PC-9 (cell line): ENCODE measurements at regions not wholly inside any gene's neighbourhood (a gene's known extent, or its start where the extent isn't known, plus 50 kb on each side); places are given as distances from the start of the nearest gene placed in this dataset.

Source experiments
- BruUV-seq: library from RNA; stranded (reverse); fragments of 400-500 nt; replicated peaks from 2 replicates; lab custom pipeline; 2021; lab: Mats Ljungman, UMichigan
- CTCF ChIA-PET: fragments of 300-600 bp; sonication (Branson Sonifier 250); formaldehyde crosslinking; loops from one replicate; lab custom pipeline; 2022; ENCODE audit warnings: antibody characterized with exemption; lab: Charles Lee
- POLR2A ChIA-PET: fragments of 300-600 bp; sonication (Branson Sonifier 250); formaldehyde crosslinking; loops from one replicate; lab custom pipeline; 2022; ENCODE audit warnings: antibody characterized with exemption; ENCODE audit not compliant: unreplicated experiment; lab: Charles Lee
- DNase-seq, 2 experiments: peaks; one replicate each; pipeline versions ENCODE4 v3.0.0 to v3.0.0-alpha.2; 2015 to 2022; ENCODE audit warnings: mixed read lengths in 1 of 2
- H2AFZ ChIP-seq: fragments of 200-600 bp; sonication (generic); 2 replicates; pipeline ENCODE4 v1.8.1; 2017; ENCODE audit warnings: antibody characterized with exemption
- H3F3A ChIP-seq: fragments of 200-600 bp; sonication (generic); 2 replicates; pipeline ENCODE4 v1.8.1; 2017; ENCODE audit warnings: antibody characterized with exemption, mild to moderate bottlenecking, low read depth; ENCODE audit not compliant: insufficient read depth
- H3K27ac ChIP-seq: fragments of 200-600 bp; sonication (generic); 2 replicates; pipeline ENCODE4 v1.6.1; 2016; ENCODE audit warnings: mixed run types
- H3K27me3 ChIP-seq: fragments of 200-600 bp; sonication (generic); 2 replicates; pipeline ENCODE4 v1.6.1; 2016; ENCODE audit warnings: low read depth, mixed run types; ENCODE audit not compliant: insufficient read depth
- H3K36me3 ChIP-seq: fragments of 200-600 bp; sonication (generic); 2 replicates; pipeline ENCODE4 v1.6.1; 2016; ENCODE audit warnings: low read depth, mixed run types
- H3K4me1 ChIP-seq: fragments of 200-600 bp; sonication (generic); replicated peaks from 2 replicates; pipeline ENCODE4 v1.6.1; 2016; ENCODE audit warnings: mixed run types; ENCODE audit not compliant: insufficient read depth
- H3K4me2 ChIP-seq: fragments of 200-600 bp; sonication (generic); 2 replicates; pipeline ENCODE4 v1.6.1; 2017; ENCODE audit warnings: mixed run types
- H3K4me3 ChIP-seq: fragments of 200-600 bp; sonication (generic); 2 replicates; pipeline ENCODE4 v1.6.1; 2016; ENCODE audit warnings: mixed run types
- H3K79me2 ChIP-seq: fragments of 200-600 bp; sonication (generic); 2 replicates; pipeline ENCODE4 v1.6.1; 2017; ENCODE audit warnings: low read depth, mixed run types
- H3K9me2 ChIP-seq: fragments of 200-600 bp; sonication (generic); 2 replicates; pipeline ENCODE4 v1.8.1; 2017; ENCODE audit warnings: mild to moderate bottlenecking; ENCODE audit not compliant: insufficient read depth
- H3K9me3 ChIP-seq: fragments of 200-600 bp; sonication (generic); 2 replicates; pipeline ENCODE4 v1.8.1; 2016; ENCODE audit warnings: low read depth; ENCODE audit not compliant: insufficient read depth
- H4K20me1 ChIP-seq: fragments of 200-600 bp; sonication (generic); 2 replicates; pipeline ENCODE4 v1.8.1; 2017; ENCODE audit not compliant: insufficient read depth
- EZH2 ChIP-seq: fragments of 200-600 bp; sonication (generic); IDR thresholded peaks from 2 replicates; pipeline ENCODE4 v1.8.0; 2017; ENCODE audit warnings: antibody characterized with exemption, low read depth
- intact Hi-C: fragments of 100-400 bp; cut with micrococcal nuclease; formaldehyde crosslinking; loops from one replicate; pipeline ENCODE4 v1.10.0; 2022; ENCODE audit not compliant: unreplicated experiment
- TF ChIP-seq, protein P1 (sequence below): fragments of 200-600 bp; sonication (generic); conservative IDR thresholded peaks from 2 replicates; pipeline ENCODE4 v1.6.1; 2017; ENCODE audit warnings: mixed run types, antibody characterized with exemption, mild to moderate bottlenecking, moderate library complexity

DNA sequence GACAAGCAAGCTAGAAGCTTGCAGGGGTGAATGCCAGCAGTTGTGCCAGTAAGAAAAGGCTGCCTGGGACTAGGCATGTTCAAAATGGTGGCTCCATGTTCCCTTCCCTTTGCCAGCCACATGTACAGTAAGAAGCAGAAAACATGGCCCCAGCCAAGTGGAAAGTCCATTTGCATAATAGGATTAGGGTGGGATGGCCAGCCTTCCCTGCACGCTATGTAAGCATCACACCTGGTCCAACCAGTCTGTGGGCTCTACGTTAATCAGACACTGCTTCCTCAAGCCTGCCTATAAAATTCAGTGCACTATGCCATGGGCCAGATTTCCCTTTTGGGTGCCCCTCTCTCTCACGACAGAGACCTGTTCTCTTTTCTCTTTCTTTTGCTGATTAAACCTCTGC lies 288.4 kb downstream of the GXYLT1 start:
- no TSS peak for BruUV-seq

DNA sequence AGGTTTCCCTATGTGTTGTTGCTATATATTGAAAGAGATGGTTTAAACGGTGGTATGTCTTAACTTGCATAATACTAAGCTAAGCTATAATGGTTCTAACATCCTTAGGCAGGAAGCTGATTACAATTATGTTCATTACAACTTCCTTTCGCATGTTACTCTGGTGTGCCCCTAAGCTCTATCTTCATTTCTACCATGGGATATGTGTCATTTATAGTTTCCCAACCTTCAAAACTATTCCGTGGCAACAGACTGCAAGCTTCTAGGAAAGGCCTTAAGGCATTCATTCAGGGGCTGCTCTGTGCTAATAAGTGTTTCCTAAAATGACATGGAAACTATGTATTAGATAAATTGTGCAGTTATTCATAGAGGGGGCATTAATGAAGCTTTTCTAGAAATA lies 294.6 kb downstream of the GXYLT1 start:
- Histone ChIP-seq H3K79me2 (no peaks in the 10 kb centered on the region), H3K27me3 (no peaks in the 10 kb centered on the region), H3K4me3 (no peak overlapping the region), H3K27ac (no peak overlapping the region), H3K9me3 (no peaks in the 10 kb centered on the region), H3K9me2 (no peaks in the 10 kb centered on the region), H3K36me3 (no peaks in the 10 kb centered on the region), H3F3A (no peaks in the 10 kb centered on the region), H4K20me1 (no peaks in the 10 kb centered on the region), H3K4me1 (no peaks in the 10 kb centered on the region), H3K4me2 (no peak overlapping the region), H2AFZ (no peak overlapping the region)
- TF ChIP-seq EZH2 = no peak
- TF ChIP-seq, protein P1, sequence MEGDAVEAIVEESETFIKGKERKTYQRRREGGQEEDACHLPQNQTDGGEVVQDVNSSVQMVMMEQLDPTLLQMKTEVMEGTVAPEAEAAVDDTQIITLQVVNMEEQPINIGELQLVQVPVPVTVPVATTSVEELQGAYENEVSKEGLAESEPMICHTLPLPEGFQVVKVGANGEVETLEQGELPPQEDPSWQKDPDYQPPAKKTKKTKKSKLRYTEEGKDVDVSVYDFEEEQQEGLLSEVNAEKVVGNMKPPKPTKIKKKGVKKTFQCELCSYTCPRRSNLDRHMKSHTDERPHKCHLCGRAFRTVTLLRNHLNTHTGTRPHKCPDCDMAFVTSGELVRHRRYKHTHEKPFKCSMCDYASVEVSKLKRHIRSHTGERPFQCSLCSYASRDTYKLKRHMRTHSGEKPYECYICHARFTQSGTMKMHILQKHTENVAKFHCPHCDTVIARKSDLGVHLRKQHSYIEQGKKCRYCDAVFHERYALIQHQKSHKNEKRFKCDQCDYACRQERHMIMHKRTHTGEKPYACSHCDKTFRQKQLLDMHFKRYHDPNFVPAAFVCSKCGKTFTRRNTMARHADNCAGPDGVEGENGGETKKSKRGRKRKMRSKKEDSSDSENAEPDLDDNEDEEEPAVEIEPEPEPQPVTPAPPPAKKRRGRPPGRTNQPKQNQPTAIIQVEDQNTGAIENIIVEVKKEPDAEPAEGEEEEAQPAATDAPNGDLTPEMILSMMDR = no peak
- intact Hi-C loops = no loop called here
- POLR2A ChIA-PET = no interaction called here
- no peak for DNase-seq
- CTCF ChIA-PET = no interaction called here
- no TSS peak for BruUV-seq

More for the DNA sequence above, 288.4 kb downstream of the GXYLT1 start:
- intact Hi-C loops = no loop called here
- H3K27ac ChIP-seq = no peak overlapping the region
- CTCF ChIA-PET = no interaction called here
- POLR2A ChIA-PET = no interaction called here
- no peaks in the 10 kb centered on the region for H3K9me3 ChIP-seq
- H3K4me1 ChIP-seq = no peaks in the 10 kb centered on the region
- no peak overlapping the region for H3K4me3 ChIP-seq
- no peak overlapping the region for H2AFZ ChIP-seq
- no peaks in the 10 kb centered on the region for H3K27me3 ChIP-seq
- no peak for DNase-seq
- H3K36me3 ChIP-seq = no peaks in the 10 kb centered on the region
- H3F3A ChIP-seq = no peaks in the 10 kb centered on the region
- H3K4me2 ChIP-seq = no peak overlapping the region
- no peaks in the 10 kb centered on the region for H3K79me2 ChIP-seq
- no peak for TF ChIP-seq EZH2
- TF ChIP-seq, protein P1 = no peak
- no peaks in the 10 kb centered on the region for H3K9me2 ChIP-seq
- H4K20me1 ChIP-seq = no peaks in the 10 kb centered on the region

DNA sequence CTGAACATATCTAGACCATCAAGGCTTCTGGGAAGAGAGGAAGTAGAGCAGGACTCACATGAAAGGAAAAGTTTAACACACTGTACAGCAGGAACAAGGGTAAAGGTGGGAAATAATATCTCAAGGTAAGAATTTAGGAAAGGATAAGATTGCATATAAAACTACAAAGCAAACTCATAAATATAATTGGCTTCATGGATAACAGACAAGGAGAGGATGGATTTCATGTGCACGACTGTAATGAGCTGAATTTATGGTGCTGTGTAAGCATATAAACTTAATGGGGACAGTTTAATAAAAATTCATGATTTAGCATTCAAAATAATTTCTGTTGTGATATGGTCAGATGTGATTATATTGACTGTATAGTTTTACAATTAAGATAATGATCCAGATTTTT lies 298.0 kb downstream of the GXYLT1 start:
- Histone ChIP-seq H3K4me1 (no peaks in the 10 kb centered on the region), H3K79me2 (no peaks in the 10 kb centered on the region), H3K27ac (no peak overlapping the region), H3F3A (no peaks in the 10 kb centered on the region), H3K27me3 (no peaks in the 10 kb centered on the region), H2AFZ (no peak overlapping the region), H3K4me3 (no peak overlapping the region), H3K36me3 (no peaks in the 10 kb centered on the region), H3K9me3 (no peaks in the 10 kb centered on the region), H3K9me2 (no peaks in the 10 kb centered on the region), H3K4me2 (no peak overlapping the region), H4K20me1 (no peaks in the 10 kb centered on the region)
- ChIA-PET POLR2A (no interaction called here), CTCF (no interaction called here)
- no peak for DNase-seq
- no peak for TF ChIP-seq EZH2
- TF ChIP-seq, protein P1 = no peak
- intact Hi-C loops = no loop called here
- no TSS peak for BruUV-seq
